SK-N-MC (cell line): ENCODE measurements at regions not wholly inside any gene's neighbourhood (a gene's known extent, or its start where the extent isn't known, plus 50 kb on each side); places are given as distances from the start of the nearest gene placed in this dataset.

Source experiments
- FOXP2 ChIP-seq: optimal IDR thresholded peaks from 2 replicates; pipeline ENCODE3; 2011; ENCODE audit warnings: mild to moderate bottlenecking, moderate library complexity; ENCODE audit not compliant: insufficient read depth; ENCODE audit errors: extremely low read length, control extremely low read depth
- POLR2AphosphoS5 ChIP-seq: IDR thresholded peaks from 2 replicates; pipeline ENCODE4 v1.6.1; 2012; ENCODE audit warnings: mild to moderate bottlenecking, low read depth, low read length, borderline replicate concordance

DNA sequence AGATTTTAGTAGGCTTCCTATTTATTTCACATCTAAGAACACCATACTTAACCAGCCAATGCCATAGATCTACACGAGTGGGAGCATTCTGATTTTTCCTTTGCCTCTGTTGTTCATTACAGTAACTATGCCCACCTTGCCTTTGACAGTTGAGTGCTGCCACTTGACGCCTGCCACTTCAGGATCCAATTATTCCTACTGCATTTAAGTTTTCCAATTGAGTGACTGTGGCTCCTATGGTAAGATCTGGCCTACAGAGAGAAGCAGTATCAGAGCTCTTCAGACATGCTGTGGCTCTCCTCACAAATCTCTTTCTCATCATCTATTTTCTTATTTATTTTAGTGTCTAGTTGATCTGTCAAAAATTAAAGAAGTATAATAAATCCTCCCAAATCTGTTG lies 403.0 kb upstream of the SPTLC3 start:
- TF ChIP-seq POLR2AphosphoS5 (no peak), FOXP2 (no peak)
